ENCODE measurements at regions not wholly inside any gene's neighbourhood (a gene's known extent, or its start where the extent isn't known, plus 50 kb on each side); places are given as distances from the start of the nearest gene placed in this dataset.
"Not testable (repeated sequence)": the region's sequence is repeated elsewhere in the genome, so short reads cannot be mapped to it uniquely, and the experiment has no call there.

- no peak for DNase-seq
These were observed 201.1 kb upstream of the LRIG3 start for GRCh38 chr12:59121451-59121850.

GRCh38 chr12:59119676-59120075, 199.4 kb upstream of the LRIG3 start:
- no peak for DNase-seq

- no peak for DNase-seq
These were observed 198.1 kb upstream of the LRIG3 start for GRCh38 chr12:59118356-59118755.

- DNase-seq: no peak
These were observed 195.7 kb upstream of the LRIG3 start for GRCh38 chr12:59115995-59116394.

- DNase-seq: no peak
These were observed 195.2 kb upstream of the LRIG3 start for GRCh38 chr12:59115526-59115925.

- DNase-seq: no peak
These were observed 193.7 kb upstream of the LRIG3 start for GRCh38 chr12:59113831-59114615.

GRCh38 chr12:59111851-59112250, 191.5 kb upstream of the LRIG3 start:
- no peak for DNase-seq

GRCh38 chr12:59108516-59108915, 188.2 kb upstream of the LRIG3 start:
- not testable (repeated sequence) for DNase-seq

GRCh38 chr12:59100585-59100984, 180.3 kb upstream of the LRIG3 start:
- DNase-seq: no peak

GRCh38 chr12:59097876-59098275, 177.6 kb upstream of the LRIG3 start:
- no peak for DNase-seq

- DNase-seq: no peak
These were observed 175.9 kb upstream of the LRIG3 start for GRCh38 chr12:59096246-59096645.

GRCh38 chr12:59093073-59093772, 172.9 kb upstream of the LRIG3 start:
- no peak for DNase-seq

GRCh38 chr12:59088673-59089072, 168.4 kb upstream of the LRIG3 start:
- no peak for DNase-seq

- DNase-seq: no peak
These were observed 167.4 kb upstream of the LRIG3 start for GRCh38 chr12:59087691-59088090.

- no peak for DNase-seq
These were observed 166.9 kb upstream of the LRIG3 start for GRCh38 chr12:59087077-59087673.

GRCh38 chr12:59086126-59086525, 165.8 kb upstream of the LRIG3 start:
- no peak for DNase-seq

- DNase-seq: no peak
These were observed 165.4 kb upstream of the LRIG3 start for GRCh38 chr12:59085690-59086089.

- DNase-seq: no peak
These were observed 164.4 kb upstream of the LRIG3 start for GRCh38 chr12:59084511-59085375.

GRCh38 chr12:59082952-59083351, 162.6 kb upstream of the LRIG3 start:
- DNase-seq: no peak

- no peak for DNase-seq
These were observed 159.8 kb upstream of the LRIG3 start for GRCh38 chr12:59080101-59080500.

GRCh38 chr12:59079472-59079871, 159.2 kb upstream of the LRIG3 start:
- no peak for DNase-seq

- no peak for DNase-seq
These were observed 158.7 kb upstream of the LRIG3 start for GRCh38 chr12:59079002-59079401.
